ENCODE measurements at regions not wholly inside any gene's neighbourhood (a gene's known extent, or its start where the extent isn't known, plus 50 kb on each side); places are given as distances from the start of the nearest gene placed in this dataset.
A peak's percentile ranks its signal among the peaks of the same experiment; 100 is the strongest.

- Histone ChIP-seq H3K27me3 (peaks cover 0 to 18% (median 0%) of the 10 kb centered on the region in 3 donors), H3K27ac (no peak overlapping the region), H3K36me3 (no peaks in the 10 kb centered on the region), H3K4me3 (no peak overlapping the region), H3K9me3 (peaks cover 0 to 6% (median 5%) of the 10 kb centered on the region in 4 donors), H3K4me1 (no peaks in the 10 kb centered on the region)
- TF ChIP-seq EP300 (IDR thresholded peaks at IDR 0.05): no peak
- TF ChIP-seq POLR2A (IDR thresholded peaks at IDR 0.05): no peak
- TF ChIP-seq, protein P1, sequence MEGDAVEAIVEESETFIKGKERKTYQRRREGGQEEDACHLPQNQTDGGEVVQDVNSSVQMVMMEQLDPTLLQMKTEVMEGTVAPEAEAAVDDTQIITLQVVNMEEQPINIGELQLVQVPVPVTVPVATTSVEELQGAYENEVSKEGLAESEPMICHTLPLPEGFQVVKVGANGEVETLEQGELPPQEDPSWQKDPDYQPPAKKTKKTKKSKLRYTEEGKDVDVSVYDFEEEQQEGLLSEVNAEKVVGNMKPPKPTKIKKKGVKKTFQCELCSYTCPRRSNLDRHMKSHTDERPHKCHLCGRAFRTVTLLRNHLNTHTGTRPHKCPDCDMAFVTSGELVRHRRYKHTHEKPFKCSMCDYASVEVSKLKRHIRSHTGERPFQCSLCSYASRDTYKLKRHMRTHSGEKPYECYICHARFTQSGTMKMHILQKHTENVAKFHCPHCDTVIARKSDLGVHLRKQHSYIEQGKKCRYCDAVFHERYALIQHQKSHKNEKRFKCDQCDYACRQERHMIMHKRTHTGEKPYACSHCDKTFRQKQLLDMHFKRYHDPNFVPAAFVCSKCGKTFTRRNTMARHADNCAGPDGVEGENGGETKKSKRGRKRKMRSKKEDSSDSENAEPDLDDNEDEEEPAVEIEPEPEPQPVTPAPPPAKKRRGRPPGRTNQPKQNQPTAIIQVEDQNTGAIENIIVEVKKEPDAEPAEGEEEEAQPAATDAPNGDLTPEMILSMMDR (IDR thresholded peaks at IDR 0.05): no peak
- no peak for TF ChIP-seq POLR2AphosphoS5 (IDR thresholded peaks at IDR 0.05)
- DNase-seq: peak in 1 of 2 donors; percentile 21
- 83 to 86% (median 84%) methylated on average over 14 of the region's 14 CpGs for WGBS, 5 donors
- intact Hi-C loops (cut with DNase I; ENCODE audit: low total_unique reads): no loop called here
These were observed 198.5 kb upstream of the HDAC4 start for GRCh38 chr2:239599299-239599698.

DNA sequence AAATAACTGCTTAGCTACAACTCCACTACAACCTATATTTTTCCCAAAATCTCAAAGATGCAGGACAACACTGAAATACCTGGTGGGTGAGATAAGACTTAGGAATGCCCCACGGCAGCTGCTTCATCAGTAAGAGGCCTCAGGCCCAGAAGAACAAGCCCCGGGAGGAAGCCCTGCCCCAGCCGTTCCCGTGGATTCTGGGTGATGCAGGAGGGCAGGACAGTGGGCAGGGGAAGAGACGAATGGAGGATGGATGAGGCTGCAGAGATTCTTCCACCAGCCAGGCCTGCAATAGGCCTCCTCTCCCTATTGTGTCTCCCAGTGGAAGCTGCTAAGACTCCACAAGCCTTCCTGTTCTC is 197.9 kb upstream of the HDAC4 start:
- WGBS, 5 donors: 67 to 76% (median 69%) methylated on average over 5 of the region's 5 CpGs
- peaks cover 0 to 16% (median 0%) of the 10 kb centered on the region in 3 donors for H3K27me3 ChIP-seq
- no peak overlapping the region for H3K27ac ChIP-seq
- no peak for TF ChIP-seq POLR2A (IDR thresholded peaks at IDR 0.05)
- TF ChIP-seq EP300 (IDR thresholded peaks at IDR 0.05): no peak
- H3K36me3 ChIP-seq: no peaks in the 10 kb centered on the region
- no peak for DNase-seq
- H3K9me3 ChIP-seq: peaks cover 0 to under 1% (median under 1%) of the 10 kb centered on the region in 4 donors
- H3K4me3 ChIP-seq: no peak overlapping the region
- H3K4me1 ChIP-seq: no peaks in the 10 kb centered on the region
- intact Hi-C loops (cut with DNase I; ENCODE audit: low total_unique reads): no loop called here

GRCh38 chr2:239598011-239598731 is 197.4 kb upstream of the HDAC4 start:
- H3K36me3 ChIP-seq: no peaks in the 10 kb centered on the region
- peaks cover 0 to 10% (median 0%) of the 10 kb centered on the region in 3 donors for H3K27me3 ChIP-seq
- 77 to 87% (median 82%) methylated on average over 23 of the region's 23 CpGs for WGBS, 5 donors
- TF ChIP-seq, protein P1 (IDR thresholded peaks at IDR 0.05): no peak
- TF ChIP-seq POLR2AphosphoS5 (IDR thresholded peaks at IDR 0.05): no peak
- no peak for TF ChIP-seq POLR2A (IDR thresholded peaks at IDR 0.05)
- TF ChIP-seq EP300 (IDR thresholded peaks at IDR 0.05): no peak
- no peak overlapping the region for H3K4me3 ChIP-seq
- no peaks in the 10 kb centered on the region for H3K9me3 ChIP-seq
- intact Hi-C loops (cut with DNase I; ENCODE audit: low total_unique reads): no loop called here
- no peak for DNase-seq
- no peaks in the 10 kb centered on the region for H3K4me1 ChIP-seq
- H3K27ac ChIP-seq: no peak overlapping the region

GRCh38 chr2:239597216-239597615 is 196.4 kb upstream of the HDAC4 start:
- H3K27me3 ChIP-seq: peaks cover 0 to under 1% (median 0%) of the 10 kb centered on the region in 3 donors
- H3K4me3 ChIP-seq: no peak overlapping the region
- H3K9me3 ChIP-seq: peaks cover 0 to 5% (median 0%) of the 10 kb centered on the region in 4 donors
- no peak for DNase-seq
- no peaks in the 10 kb centered on the region for H3K4me1 ChIP-seq
- no peaks in the 10 kb centered on the region for H3K36me3 ChIP-seq
- WGBS, 5 donors: 78 to 85% (median 84%) methylated on average over 4 to 6 of the region's 6 CpGs
- intact Hi-C loops (cut with DNase I; ENCODE audit: low total_unique reads): no loop called here
- no peak for TF ChIP-seq POLR2A (IDR thresholded peaks at IDR 0.05)
- TF ChIP-seq, protein P1 (IDR thresholded peaks at IDR 0.05): no peak
- no peak overlapping the region for H3K27ac ChIP-seq

DNA sequence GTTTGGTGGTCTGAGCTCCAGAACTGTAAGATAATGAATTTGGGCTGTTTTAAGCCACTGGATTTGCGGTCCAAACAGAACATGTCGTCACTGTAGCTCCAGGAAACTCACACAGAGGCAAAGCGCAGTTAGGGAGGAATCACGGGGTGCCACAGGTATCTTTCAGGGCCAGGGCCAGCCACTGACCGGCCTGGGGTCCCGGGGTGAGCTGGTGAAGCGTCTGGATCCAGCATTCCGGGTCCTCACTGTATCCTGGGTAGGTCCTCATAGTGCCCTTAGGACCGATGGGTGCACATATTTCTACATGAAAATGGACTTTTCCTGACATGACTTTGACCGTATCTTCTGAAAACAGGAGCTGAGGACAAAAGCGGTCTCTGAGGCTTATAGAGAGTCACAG is 196.0 kb upstream of the HDAC4 start:
- DNase-seq: no peak
- 74 to 88% (median 84%) methylated on average over 10 to 11 of the region's 11 CpGs for WGBS, 5 donors

More for the DNA sequence above, 196.0 kb upstream of the HDAC4 start:
- Histone ChIP-seq H3K4me3 (no peak overlapping the region), H3K27ac (no peak overlapping the region), H3K36me3 (no peaks in the 10 kb centered on the region), H3K27me3 (no peaks in the 10 kb centered on the region), H3K9me3 (peaks cover 0 to 6% (median 0%) of the 10 kb centered on the region in 4 donors), H3K4me1 (no peaks in the 10 kb centered on the region)
- intact Hi-C loops (cut with DNase I; ENCODE audit: low total_unique reads): no loop called here
- TF ChIP-seq EP300 (IDR thresholded peaks at IDR 0.05) (no peak), POLR2AphosphoS5 (IDR thresholded peaks at IDR 0.05) (no peak), POLR2A (IDR thresholded peaks at IDR 0.05) (no peak)
- TF ChIP-seq, protein P1 (IDR thresholded peaks at IDR 0.05): no peak

Data from stomach (tissue), 8 donors.